Uterus (tissue), 2 donors: ENCODE measurements at regions not wholly inside any gene's neighbourhood (a gene's known extent, or its start where the extent isn't known, plus 50 kb on each side); places are given as distances from the start of the nearest gene placed in this dataset.

Experiments used
- POLR2A ChIP-seq, 2 donors: fragments of 450-650 bp; IDR thresholded peaks; one replicate each; pipeline ENCODE4 v1.6.1; 2016; ENCODE audit warnings: antibody characterized with exemption in 2 of 2, mild to moderate bottlenecking in 1 of 2, moderate library complexity in 1 of 2
- TF ChIP-seq, protein P1 (sequence below), 4 experiments: fragments of 200-600 bp in 2 of 4; fragments of 450-650 bp in 2 of 4; sonication (generic) in 2 of 4; IDR thresholded peaks; one replicate each; pipeline ENCODE4 v1.5.1; 2016 to 2019; ENCODE audit warnings: antibody characterized with exemption in 4 of 4, mild to moderate bottlenecking in 2 of 4, moderate library complexity in 1 of 4

- TF ChIP-seq POLR2A (IDR thresholded peaks at IDR 0.05): no peak
- TF ChIP-seq, protein P1, sequence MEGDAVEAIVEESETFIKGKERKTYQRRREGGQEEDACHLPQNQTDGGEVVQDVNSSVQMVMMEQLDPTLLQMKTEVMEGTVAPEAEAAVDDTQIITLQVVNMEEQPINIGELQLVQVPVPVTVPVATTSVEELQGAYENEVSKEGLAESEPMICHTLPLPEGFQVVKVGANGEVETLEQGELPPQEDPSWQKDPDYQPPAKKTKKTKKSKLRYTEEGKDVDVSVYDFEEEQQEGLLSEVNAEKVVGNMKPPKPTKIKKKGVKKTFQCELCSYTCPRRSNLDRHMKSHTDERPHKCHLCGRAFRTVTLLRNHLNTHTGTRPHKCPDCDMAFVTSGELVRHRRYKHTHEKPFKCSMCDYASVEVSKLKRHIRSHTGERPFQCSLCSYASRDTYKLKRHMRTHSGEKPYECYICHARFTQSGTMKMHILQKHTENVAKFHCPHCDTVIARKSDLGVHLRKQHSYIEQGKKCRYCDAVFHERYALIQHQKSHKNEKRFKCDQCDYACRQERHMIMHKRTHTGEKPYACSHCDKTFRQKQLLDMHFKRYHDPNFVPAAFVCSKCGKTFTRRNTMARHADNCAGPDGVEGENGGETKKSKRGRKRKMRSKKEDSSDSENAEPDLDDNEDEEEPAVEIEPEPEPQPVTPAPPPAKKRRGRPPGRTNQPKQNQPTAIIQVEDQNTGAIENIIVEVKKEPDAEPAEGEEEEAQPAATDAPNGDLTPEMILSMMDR (IDR thresholded peaks at IDR 0.05): no peak
Observed at GRCh38 chr4:120525106-120525505, 397.4 kb downstream of the PRDM5 start.
